Fibroblast of lung (primary cell): ENCODE measurements at regions not wholly inside any gene's neighbourhood (a gene's known extent, or its start where the extent isn't known, plus 50 kb on each side); places are given as distances from the start of the nearest gene placed in this dataset.

ENCODE experiments used
- DNase-seq, 2 donors: peaks; one replicate each; pipeline versions ENCODE4 v3.0.0 to v3.0.0-alpha.2; 2010; ENCODE audit warnings: low read depth in 2 of 2
- H2AFZ ChIP-seq: 2 replicates; pipeline ENCODE4 v1.5.1; 2012; ENCODE audit warnings: low read length, control low read depth, inconsistent platforms
- H3K27ac ChIP-seq: 2 replicates; pipeline ENCODE4 v1.5.1; 2011; ENCODE audit warnings: low read length, control low read depth; ENCODE audit not compliant: insufficient read depth
- H3K27me3 ChIP-seq: 2 replicates; pipeline ENCODE4 v1.5.1; 2011; ENCODE audit warnings: mild to moderate bottlenecking, low read length; ENCODE audit not compliant: control insufficient read depth, insufficient read depth
- H3K36me3 ChIP-seq: 2 replicates; pipeline ENCODE4 v1.5.1; 2011; ENCODE audit warnings: low read length; ENCODE audit not compliant: control insufficient read depth, insufficient read depth
- H3K4me1 ChIP-seq: 2 replicates; pipeline ENCODE4 v1.5.1; 2011; ENCODE audit warnings: low read length; ENCODE audit not compliant: control insufficient read depth, insufficient read depth; ENCODE audit errors: extremely low read depth
- H3K4me2 ChIP-seq: 2 replicates; pipeline ENCODE4 v1.5.1; 2011; ENCODE audit warnings: low read length, control low read depth; ENCODE audit not compliant: insufficient read depth; ENCODE audit errors: extremely low read depth
- H3K4me3 ChIP-seq, 4 experiments: fragments of 200-600 bp in 1 of 4; sonication (generic) in 1 of 4; replicated peaks in 1 of 4; 2 replicates each; pipeline ENCODE4 v1.5.1; 2011 to 2016; ENCODE audit warnings: low read length in 4 of 4, low read depth in 3 of 4, mild to moderate bottlenecking in 3 of 4, control low read depth in 2 of 4, inconsistent platforms in 1 of 4, mixed read lengths in 1 of 4; ENCODE audit not compliant: insufficient read depth in 1 of 4; ENCODE audit errors: control extremely low read depth in 1 of 4
- H3K79me2 ChIP-seq: 2 replicates; pipeline ENCODE4 v1.5.1; 2012; ENCODE audit warnings: mild to moderate bottlenecking, low read length, inconsistent platforms; ENCODE audit not compliant: control insufficient read depth, insufficient read depth
- H3K9ac ChIP-seq: 2 replicates; pipeline ENCODE4 v1.5.1; 2011; ENCODE audit warnings: mild to moderate bottlenecking, low read length, control low read depth; ENCODE audit not compliant: insufficient read depth
- H3K9me3 ChIP-seq: 2 replicates; pipeline ENCODE4 v1.5.1; 2012; ENCODE audit warnings: low read depth, low read length; ENCODE audit not compliant: control insufficient read depth, insufficient read depth
- H4K20me1 ChIP-seq: 2 replicates; pipeline ENCODE4 v1.5.1; 2011; ENCODE audit warnings: low read length; ENCODE audit not compliant: control insufficient read depth, insufficient read depth; ENCODE audit errors: extremely low read depth
- EZH2 ChIP-seq: IDR thresholded peaks from 2 replicates; pipeline ENCODE4 v1.5.1; 2012; ENCODE audit warnings: low read length, control low read depth, mild to moderate bottlenecking; ENCODE audit errors: missing control alignments
- TF ChIP-seq, protein P1 (sequence below), 2 donors: IDR thresholded peaks in 1 of 2; conservative IDR thresholded peaks in 1 of 2; 1 replicate in 1 of 2; 2 replicates in 1 of 2; pipeline ENCODE4 v1.5.1; 2011 to 2012; ENCODE audit warnings: low read length in 2 of 2, control low read depth in 1 of 2, inconsistent platforms in 1 of 2, low read depth in 1 of 2, mild to moderate bottlenecking in 1 of 2

DNA sequence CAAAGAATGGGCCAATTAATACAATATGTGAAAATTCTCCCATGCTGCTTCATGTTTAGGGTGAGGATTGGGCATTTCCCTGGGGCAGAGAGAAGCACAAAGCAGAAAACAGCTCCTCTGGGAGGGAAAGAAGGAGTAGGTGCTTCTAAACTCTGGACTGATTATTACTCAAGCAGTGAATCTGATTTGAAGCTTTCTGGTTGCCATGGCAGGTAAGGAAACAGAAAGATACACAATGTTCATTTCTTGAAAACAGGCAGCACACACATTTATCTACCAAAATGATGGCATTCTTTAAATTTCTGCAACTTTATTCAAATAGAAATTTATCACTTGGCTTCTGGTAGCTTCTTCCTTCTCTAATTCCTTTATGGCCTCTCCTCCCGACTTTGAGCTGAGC is 305.4 kb upstream of the CHD6 start:
- Histone ChIP-seq H2AFZ (no peak overlapping the region), H3K79me2 (no peaks in the 10 kb centered on the region), H4K20me1 (no peaks in the 10 kb centered on the region), H3K36me3 (no peaks in the 10 kb centered on the region), H3K4me1 (no peaks in the 10 kb centered on the region), H3K9me3 (no peaks in the 10 kb centered on the region), H3K4me2 (no peak overlapping the region), H3K27me3 (no peaks in the 10 kb centered on the region), H3K4me3 (no peak overlapping the region), H3K27ac (no peak overlapping the region), H3K9ac (no peak overlapping the region)
- TF ChIP-seq, protein P1, sequence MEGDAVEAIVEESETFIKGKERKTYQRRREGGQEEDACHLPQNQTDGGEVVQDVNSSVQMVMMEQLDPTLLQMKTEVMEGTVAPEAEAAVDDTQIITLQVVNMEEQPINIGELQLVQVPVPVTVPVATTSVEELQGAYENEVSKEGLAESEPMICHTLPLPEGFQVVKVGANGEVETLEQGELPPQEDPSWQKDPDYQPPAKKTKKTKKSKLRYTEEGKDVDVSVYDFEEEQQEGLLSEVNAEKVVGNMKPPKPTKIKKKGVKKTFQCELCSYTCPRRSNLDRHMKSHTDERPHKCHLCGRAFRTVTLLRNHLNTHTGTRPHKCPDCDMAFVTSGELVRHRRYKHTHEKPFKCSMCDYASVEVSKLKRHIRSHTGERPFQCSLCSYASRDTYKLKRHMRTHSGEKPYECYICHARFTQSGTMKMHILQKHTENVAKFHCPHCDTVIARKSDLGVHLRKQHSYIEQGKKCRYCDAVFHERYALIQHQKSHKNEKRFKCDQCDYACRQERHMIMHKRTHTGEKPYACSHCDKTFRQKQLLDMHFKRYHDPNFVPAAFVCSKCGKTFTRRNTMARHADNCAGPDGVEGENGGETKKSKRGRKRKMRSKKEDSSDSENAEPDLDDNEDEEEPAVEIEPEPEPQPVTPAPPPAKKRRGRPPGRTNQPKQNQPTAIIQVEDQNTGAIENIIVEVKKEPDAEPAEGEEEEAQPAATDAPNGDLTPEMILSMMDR (conservative IDR thresholded peaks at IDR 0.05 in 1 of 2, IDR thresholded peaks at IDR 0.05 in 1 of 2; ENCODE audit: low read depth in 1 of 2, low read length in 2 of 2), result no peak
- TF ChIP-seq EZH2, result no peak
- DNase-seq, result no peak

DNA sequence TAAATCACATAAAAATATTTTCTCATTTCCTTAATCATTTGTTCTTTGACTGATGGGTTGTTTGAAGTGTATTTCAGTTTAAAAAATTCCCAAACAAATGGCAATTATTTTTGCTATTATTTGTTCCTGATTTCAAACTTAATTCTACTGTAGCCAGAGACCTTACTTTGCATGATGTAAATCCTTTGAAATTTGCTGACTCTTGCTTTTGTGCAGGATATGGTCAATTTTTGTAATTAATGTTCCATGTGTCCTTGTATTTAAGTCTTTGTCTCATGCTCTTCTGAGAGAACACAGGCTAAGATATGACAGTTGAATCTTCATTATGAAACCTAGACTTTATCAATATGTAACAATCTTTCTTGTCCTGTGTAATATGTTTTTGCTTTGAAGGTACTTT is 295.0 kb upstream of the CHD6 start:
- H2AFZ ChIP-seq, result no peak overlapping the region
- TF ChIP-seq, protein P1 (conservative IDR thresholded peaks at IDR 0.05 in 1 of 2, IDR thresholded peaks at IDR 0.05 in 1 of 2; ENCODE audit: low read depth in 1 of 2, low read length in 2 of 2), result no peak
- TF ChIP-seq EZH2, result no peak
- no peaks in the 10 kb centered on the region for H3K9me3 ChIP-seq
- H3K4me3 ChIP-seq, result no peak overlapping the region
- H3K36me3 ChIP-seq, result no peaks in the 10 kb centered on the region
- no peaks in the 10 kb centered on the region for H3K4me1 ChIP-seq
- DNase-seq, result no peak
- no peaks in the 10 kb centered on the region for H3K79me2 ChIP-seq
- H3K27me3 ChIP-seq, result no peaks in the 10 kb centered on the region
- H4K20me1 ChIP-seq, result no peaks in the 10 kb centered on the region
- H3K27ac ChIP-seq, result no peak overlapping the region
- no peak overlapping the region for H3K4me2 ChIP-seq
- no peak overlapping the region for H3K9ac ChIP-seq

DNA sequence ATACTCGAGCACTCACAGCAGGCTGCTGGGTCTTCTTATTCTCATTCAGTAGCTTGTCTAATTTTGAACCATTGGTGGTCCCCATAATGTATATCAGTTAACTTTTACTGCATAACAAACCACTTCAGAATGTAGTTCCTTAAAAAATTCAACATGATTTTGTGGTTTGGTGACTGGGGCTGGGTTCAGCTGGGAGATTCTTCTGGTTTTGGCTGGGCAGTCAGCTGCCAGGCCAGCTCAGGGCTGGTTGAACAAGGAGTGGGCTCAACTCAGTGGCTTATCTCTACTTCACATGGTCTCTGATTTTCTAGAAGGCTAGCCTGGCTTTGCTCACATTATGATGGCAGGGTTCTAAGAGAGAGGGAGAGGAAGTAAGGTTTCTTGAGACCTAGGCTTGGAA is 292.4 kb upstream of the CHD6 start:
- Histone ChIP-seq H3K36me3 (no peaks in the 10 kb centered on the region), H3K9ac (no peak overlapping the region), H3K79me2 (no peaks in the 10 kb centered on the region), H3K27ac (no peak overlapping the region), H3K9me3 (no peaks in the 10 kb centered on the region), H3K27me3 (no peaks in the 10 kb centered on the region), H4K20me1 (no peaks in the 10 kb centered on the region), H3K4me1 (no peaks in the 10 kb centered on the region), H2AFZ (no peak overlapping the region), H3K4me3 (no peak overlapping the region), H3K4me2 (no peak overlapping the region)
- TF ChIP-seq, protein P1 (conservative IDR thresholded peaks at IDR 0.05 in 1 of 2, IDR thresholded peaks at IDR 0.05 in 1 of 2; ENCODE audit: low read depth in 1 of 2, low read length in 2 of 2), result no peak
- TF ChIP-seq EZH2, result no peak
- DNase-seq, result no peak
